ENCODE measurements at regions not wholly inside any gene's neighbourhood (a gene's known extent, or its start where the extent isn't known, plus 50 kb on each side); places are given as distances from the start of the nearest gene placed in this dataset.

DNA sequence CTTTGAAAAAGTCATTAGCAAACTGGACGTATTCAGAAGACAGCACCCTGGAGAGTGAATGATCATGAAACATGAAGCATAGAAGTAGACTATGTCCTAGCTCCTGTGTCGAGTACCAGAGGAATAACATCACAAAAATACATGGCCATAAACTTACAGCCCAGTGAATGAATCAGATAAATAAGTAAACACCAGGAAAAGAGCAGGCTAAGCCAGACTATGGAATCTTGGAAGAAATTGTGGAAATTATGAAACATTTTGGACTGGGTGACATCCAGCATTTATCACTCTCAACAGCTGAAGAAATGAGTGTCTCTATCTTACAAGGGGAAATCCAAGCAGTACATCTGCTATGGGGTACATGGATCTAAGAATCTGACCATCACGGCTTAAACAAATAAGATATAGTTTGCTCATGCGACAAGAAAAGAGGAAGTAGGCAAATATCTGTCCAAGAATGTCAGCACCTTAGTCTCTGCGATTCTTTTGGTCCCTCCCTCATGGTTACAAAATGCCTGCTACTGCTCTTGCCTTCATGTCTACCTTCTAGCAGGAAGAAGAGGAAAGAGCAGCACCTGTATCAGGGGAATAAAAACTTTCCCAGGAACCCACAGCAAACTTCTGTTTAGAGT lies 481.5 kb downstream of the BCOR start:
- Mint-ChIP-seq H3K9me3 (peaks cover 16% of the 10 kb centered on the region), H3K4me1 (peaks cover 49% of the 10 kb centered on the region), H3K27ac (peak overlapping the region in 2 of 3 experiments; percentile 10 to 45), H3K36me3 (ENCODE audit: low read depth) (no peaks in the 10 kb centered on the region), H3K27me3 (ENCODE audit: low read depth) (peaks cover 13% of the 10 kb centered on the region), H3K4me3 (no peak overlapping the region)
- TF ChIP-seq, protein P1, sequence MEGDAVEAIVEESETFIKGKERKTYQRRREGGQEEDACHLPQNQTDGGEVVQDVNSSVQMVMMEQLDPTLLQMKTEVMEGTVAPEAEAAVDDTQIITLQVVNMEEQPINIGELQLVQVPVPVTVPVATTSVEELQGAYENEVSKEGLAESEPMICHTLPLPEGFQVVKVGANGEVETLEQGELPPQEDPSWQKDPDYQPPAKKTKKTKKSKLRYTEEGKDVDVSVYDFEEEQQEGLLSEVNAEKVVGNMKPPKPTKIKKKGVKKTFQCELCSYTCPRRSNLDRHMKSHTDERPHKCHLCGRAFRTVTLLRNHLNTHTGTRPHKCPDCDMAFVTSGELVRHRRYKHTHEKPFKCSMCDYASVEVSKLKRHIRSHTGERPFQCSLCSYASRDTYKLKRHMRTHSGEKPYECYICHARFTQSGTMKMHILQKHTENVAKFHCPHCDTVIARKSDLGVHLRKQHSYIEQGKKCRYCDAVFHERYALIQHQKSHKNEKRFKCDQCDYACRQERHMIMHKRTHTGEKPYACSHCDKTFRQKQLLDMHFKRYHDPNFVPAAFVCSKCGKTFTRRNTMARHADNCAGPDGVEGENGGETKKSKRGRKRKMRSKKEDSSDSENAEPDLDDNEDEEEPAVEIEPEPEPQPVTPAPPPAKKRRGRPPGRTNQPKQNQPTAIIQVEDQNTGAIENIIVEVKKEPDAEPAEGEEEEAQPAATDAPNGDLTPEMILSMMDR (IDR thresholded peaks at IDR 0.05; ENCODE audit: unreplicated experiment in 3 of 3) = no peak

DNA sequence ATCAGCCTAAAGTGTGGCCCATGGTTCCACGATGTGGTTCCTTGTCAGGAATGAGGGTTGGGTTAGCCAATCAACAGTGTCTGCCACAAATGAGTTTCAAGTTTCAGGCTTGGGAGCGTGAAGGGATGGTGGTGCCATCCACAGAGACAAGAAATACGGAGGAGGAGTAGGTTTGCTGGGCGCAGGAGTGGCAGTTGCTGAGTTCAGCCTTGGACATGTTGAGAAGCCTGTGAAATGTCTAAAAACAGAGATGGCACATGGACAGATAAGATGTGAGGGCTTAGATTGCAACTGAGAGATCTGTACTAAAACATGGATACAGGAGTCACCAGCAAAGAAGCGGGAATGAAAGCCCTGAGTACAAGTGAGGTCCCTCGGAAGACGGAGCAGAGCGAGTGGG lies 481.0 kb downstream of the BCOR start:
- H3K4me1 Mint-ChIP-seq = peaks cover 44% of the 10 kb centered on the region
- TF ChIP-seq, protein P1 (IDR thresholded peaks at IDR 0.05; ENCODE audit: unreplicated experiment in 3 of 3) = no peak
- no peak overlapping the region for H3K4me3 Mint-ChIP-seq
- H3K27me3 Mint-ChIP-seq (ENCODE audit: low read depth) = peaks cover 13% of the 10 kb centered on the region
- peak overlapping the region in 2 of 3 experiments; percentile 6 to 18 for H3K27ac Mint-ChIP-seq
- H3K9me3 Mint-ChIP-seq = peaks cover 19% of the 10 kb centered on the region
- H3K36me3 Mint-ChIP-seq (ENCODE audit: low read depth) = peaks cover 2% of the 10 kb centered on the region

DNA sequence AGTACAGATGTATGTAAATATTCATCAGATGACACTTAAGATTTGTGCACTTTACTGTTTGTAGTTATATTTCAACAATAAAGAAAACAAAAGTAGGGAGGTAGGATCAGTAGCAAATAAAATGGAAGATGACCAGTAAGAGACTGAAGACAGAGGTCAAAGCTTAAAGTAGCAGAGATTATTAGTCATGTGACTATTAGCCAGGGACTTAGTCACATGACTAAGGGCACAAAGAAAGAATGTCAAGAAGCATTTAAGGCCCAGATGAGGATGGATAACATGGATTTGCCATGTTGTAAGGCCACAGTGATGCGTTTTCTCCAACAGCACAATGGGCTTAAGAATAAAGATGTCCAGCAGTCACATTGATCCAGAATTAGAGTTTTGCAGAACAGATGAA lies 479.6 kb downstream of the BCOR start:
- Mint-ChIP-seq H3K4me1 (peaks cover 35% of the 10 kb centered on the region), H3K36me3 (ENCODE audit: low read depth) (peaks cover 5% of the 10 kb centered on the region), H3K9me3 (peaks cover 26% of the 10 kb centered on the region), H3K27ac (no peak overlapping the region), H3K27me3 (ENCODE audit: low read depth) (peaks cover 7% of the 10 kb centered on the region), H3K4me3 (no peak overlapping the region)
- TF ChIP-seq, protein P1 (IDR thresholded peaks at IDR 0.05; ENCODE audit: unreplicated experiment in 3 of 3) = no peak

DNA sequence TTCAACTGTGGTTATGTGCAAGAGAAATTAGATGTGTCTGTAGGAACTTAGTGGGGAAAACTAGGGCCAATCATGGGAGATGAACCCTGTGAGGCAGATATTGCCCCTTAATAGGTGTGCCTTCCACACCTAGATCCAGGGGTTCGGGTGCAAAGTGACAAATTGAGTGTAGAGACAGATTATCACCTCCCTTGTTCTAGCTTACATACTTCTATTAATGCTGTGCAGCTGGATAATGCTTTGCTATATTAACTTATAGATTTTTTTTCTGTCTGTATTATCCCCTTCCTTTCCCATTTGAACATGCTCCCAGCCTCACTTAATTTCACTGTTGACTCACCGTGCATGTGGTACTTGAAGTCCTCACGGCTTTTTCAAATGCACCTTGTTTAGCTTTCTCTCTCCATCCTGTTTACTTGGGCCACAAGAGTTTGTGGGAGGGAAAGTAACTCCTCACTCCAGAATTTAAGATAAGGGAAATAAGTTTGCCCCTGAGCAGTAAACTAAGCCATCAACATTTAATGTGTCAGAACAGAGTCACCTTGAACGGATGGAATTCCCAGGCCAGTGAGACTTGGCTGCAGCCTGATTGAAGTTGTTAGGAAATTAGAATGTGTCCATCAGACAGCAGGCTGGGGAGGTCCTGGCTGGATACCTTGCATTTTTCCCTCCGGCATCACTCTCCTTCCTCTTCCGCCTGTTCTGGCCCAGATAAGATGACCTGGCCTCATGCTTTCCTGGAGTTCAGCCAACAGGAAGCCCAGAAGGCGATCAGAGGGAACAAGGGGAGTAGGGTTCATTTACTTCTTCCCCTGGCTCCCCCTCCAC lies 478.4 kb downstream of the BCOR start:
- H3K9me3 Mint-ChIP-seq = peaks cover 31% of the 10 kb centered on the region
- peaks cover 7% of the 10 kb centered on the region for H3K27me3 Mint-ChIP-seq (ENCODE audit: low read depth)
- peaks cover 5% of the 10 kb centered on the region for H3K36me3 Mint-ChIP-seq (ENCODE audit: low read depth)
- H3K27ac Mint-ChIP-seq = peak overlapping the region in 1 of 3 experiments; percentile 37
- TF ChIP-seq, protein P1 (IDR thresholded peaks at IDR 0.05; ENCODE audit: unreplicated experiment in 3 of 3) = no peak
- H3K4me1 Mint-ChIP-seq = peaks cover 23% of the 10 kb centered on the region
- no peak overlapping the region for H3K4me3 Mint-ChIP-seq

DNA sequence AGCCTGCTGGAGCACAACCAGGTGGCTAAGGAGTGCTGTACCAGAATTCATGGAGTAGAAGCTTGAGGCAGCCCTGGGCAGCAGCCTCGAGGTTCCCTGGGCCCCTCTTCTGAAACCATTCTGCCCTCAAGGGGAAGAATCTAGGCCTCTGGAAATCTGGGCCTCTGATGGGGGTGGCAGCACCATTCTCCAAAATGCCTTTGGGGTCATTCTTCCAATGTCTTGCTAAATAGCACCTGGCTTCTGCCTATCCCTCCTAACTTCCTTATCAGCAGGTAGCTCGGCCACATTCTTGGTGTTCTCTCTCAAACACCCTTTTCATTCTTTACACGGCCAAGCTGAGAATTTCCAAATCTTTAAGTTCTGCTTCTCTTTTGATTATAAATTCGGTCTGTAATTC lies 473.6 kb downstream of the BCOR start:
- Mint-ChIP-seq H3K36me3 (ENCODE audit: low read depth) (peaks cover 5% of the 10 kb centered on the region), H3K4me1 (no peaks in the 10 kb centered on the region), H3K27ac (no peak overlapping the region), H3K9me3 (peaks cover 29% of the 10 kb centered on the region), H3K4me3 (no peak overlapping the region), H3K27me3 (ENCODE audit: low read depth) (peaks cover 3% of the 10 kb centered on the region)
- TF ChIP-seq, protein P1 (IDR thresholded peaks at IDR 0.05; ENCODE audit: unreplicated experiment in 3 of 3) = no peak

All from nephron (organoid).